Pancreas (tissue), 10 donors: ENCODE measurements at regions not wholly inside any gene's neighbourhood (a gene's known extent, or its start where the extent isn't known, plus 50 kb on each side); places are given as distances from the start of the nearest gene placed in this dataset.

Source experiments
- ATAC-seq, 4 donors: fragments of 200-7000 bp; cut with Tn5 transposase; one replicate each; pipeline versions ENCODE4 v1.8.0 to v1.9.1; 2020; ENCODE audit warnings: mild to moderate bottlenecking in 4 of 4, moderate library complexity in 4 of 4
- DNase-seq, 6 donors: peaks; one replicate each; pipeline ENCODE4 v3.0.0-alpha.2; 2020
- FAIRE-seq: peaks from 2 replicates; lab custom pipeline; 2012; peaks lifted over from hg19 to GRCh38; lab: Jason Lieb, UNC
- H3K27ac ChIP-seq, 4 donors: fragments of 200-600 bp; sonication (generic); 1 replicate in 3 of 4; 2 replicates in 1 of 4; pipeline versions ENCODE4 v1.5.0 to v1.8.0; 2020
- H3K27me3 ChIP-seq, 4 donors: fragments of 200-600 bp; one replicate each; pipeline ENCODE4 v1.8.0; 2021
- H3K36me3 ChIP-seq, 3 donors: fragments of 200-600 bp; sonication (generic) in 1 of 3; one replicate each; pipeline versions ENCODE4 v1.5.0 to v1.8.0; 2020 to 2021
- H3K4me1 ChIP-seq, 3 donors: fragments of 200-600 bp; one replicate each; pipeline ENCODE4 v1.8.0; 2021
- H3K4me3 ChIP-seq, 4 donors: fragments of 200-600 bp; sonication (generic) in 2 of 4; one replicate each; pipeline versions ENCODE4 v1.5.0 to v1.8.0; 2020 to 2021
- H3K9me3 ChIP-seq, 4 donors: fragments of 200-600 bp; one replicate each; pipeline ENCODE4 v1.8.0; 2021
- WGBS, 2 donors: extraction: QIAGEN DNeasy Blood & Tissue Kit; methylation state at CpG; one replicate each; pipeline ENCODE4 v1.1.7; 2013; 5-methylcytosine and 5-hydroxymethylcytosine counted together
- intact Hi-C, 3 donors: fragments of 100-400 bp; cut with DNase I; formaldehyde crosslinking; loops; one replicate each; pipeline versions ENCODE4 v1.11.1 to v1.14.2; 2022
- TF ChIP-seq, protein P1 (sequence below), 4 donors: fragments of 200-600 bp; sonication (generic) in 3 of 4; IDR thresholded peaks; one replicate each; pipeline versions ENCODE4 v1.5.0 to v1.8.0; 2021; ENCODE audit warnings: antibody characterized with exemption in 4 of 4
- donor health status: healthy with polysubstance abuse.
- donor health status: DM: no; HTN: no; CAD: no; lungs with moderate emphysema.
- donor health status: DM: no; HTN: no; CAD: no.
- donor health status: control.
- donor health status: control.
- donor health status: Bipolar disorder and iron deficiency.
- donor health status: DM: yes; HTN: yes; CAD: no.
- donor health status: DM: no; HTN: no; CAD: no.
- donor health status: DM: no; HTN: no; CAD: no.
- donor health status: DM: yes; HTN: yes; CAD: no.

DNA sequence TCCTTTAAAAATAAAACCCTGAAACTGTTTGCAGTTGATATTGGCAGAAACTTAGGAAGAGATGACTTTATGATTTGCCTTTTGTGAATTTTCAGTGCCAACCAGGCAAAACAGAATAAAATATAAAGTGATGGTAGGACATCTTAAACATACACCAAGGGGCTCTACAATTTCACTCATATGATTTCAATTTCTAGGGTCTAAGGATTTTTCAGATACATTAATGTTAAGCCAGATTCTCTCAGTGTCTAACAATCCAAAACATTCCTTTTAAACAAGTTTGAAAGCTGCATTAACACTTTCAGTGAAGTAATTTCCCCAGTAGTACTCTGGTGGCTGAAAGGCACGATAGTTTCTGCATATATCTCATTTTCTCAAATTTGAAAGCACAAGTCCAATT lies 1262.0 kb upstream of the ADGRL3 start:
- 74 to 79% methylated on average over 1 of the region's 1 CpG for WGBS, 2 donors
- Histone ChIP-seq H3K4me3 (no peak overlapping the region), H3K27ac (no peak overlapping the region), H3K4me1 (no peaks in the 10 kb centered on the region), H3K9me3 (no peaks in the 10 kb centered on the region), H3K36me3 (no peaks in the 10 kb centered on the region), H3K27me3 (no peaks in the 10 kb centered on the region)
- TF ChIP-seq, protein P1, sequence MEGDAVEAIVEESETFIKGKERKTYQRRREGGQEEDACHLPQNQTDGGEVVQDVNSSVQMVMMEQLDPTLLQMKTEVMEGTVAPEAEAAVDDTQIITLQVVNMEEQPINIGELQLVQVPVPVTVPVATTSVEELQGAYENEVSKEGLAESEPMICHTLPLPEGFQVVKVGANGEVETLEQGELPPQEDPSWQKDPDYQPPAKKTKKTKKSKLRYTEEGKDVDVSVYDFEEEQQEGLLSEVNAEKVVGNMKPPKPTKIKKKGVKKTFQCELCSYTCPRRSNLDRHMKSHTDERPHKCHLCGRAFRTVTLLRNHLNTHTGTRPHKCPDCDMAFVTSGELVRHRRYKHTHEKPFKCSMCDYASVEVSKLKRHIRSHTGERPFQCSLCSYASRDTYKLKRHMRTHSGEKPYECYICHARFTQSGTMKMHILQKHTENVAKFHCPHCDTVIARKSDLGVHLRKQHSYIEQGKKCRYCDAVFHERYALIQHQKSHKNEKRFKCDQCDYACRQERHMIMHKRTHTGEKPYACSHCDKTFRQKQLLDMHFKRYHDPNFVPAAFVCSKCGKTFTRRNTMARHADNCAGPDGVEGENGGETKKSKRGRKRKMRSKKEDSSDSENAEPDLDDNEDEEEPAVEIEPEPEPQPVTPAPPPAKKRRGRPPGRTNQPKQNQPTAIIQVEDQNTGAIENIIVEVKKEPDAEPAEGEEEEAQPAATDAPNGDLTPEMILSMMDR (IDR thresholded peaks at IDR 0.05), result no peak
- DNase-seq (no peak), FAIRE-seq (no peak), ATAC-seq (no peak)
- intact Hi-C loops, result no loop called here

DNA sequence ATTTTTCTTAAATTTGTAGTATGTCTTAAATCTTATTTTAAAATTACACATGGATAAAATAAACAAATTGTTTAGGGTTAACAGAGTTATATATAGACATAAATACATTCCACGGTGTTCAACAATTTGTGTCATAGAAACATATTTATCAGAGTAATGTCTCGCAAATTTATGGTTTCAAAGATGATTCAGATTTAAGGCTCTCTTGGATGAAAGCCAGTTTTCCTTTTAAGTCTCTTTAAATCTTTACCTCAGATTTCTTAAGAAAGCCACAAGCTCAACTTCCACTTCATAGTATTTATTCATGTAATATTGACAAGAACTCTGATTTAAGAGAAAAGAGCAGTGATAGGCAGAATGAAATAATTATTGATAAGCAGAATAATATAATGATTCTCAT lies 1254.8 kb upstream of the ADGRL3 start:
- ATAC-seq (no peak), DNase-seq (no peak), FAIRE-seq (no peak)
- Histone ChIP-seq H3K4me1 (no peaks in the 10 kb centered on the region), H3K9me3 (no peaks in the 10 kb centered on the region), H3K4me3 (no peak overlapping the region), H3K27me3 (no peaks in the 10 kb centered on the region), H3K27ac (no peak overlapping the region), H3K36me3 (no peaks in the 10 kb centered on the region)
- 63 to 65% methylated on average over 2 of the region's 2 CpGs for WGBS, 2 donors
- intact Hi-C loops, result no loop called here
- TF ChIP-seq, protein P1 (IDR thresholded peaks at IDR 0.05), result no peak

DNA sequence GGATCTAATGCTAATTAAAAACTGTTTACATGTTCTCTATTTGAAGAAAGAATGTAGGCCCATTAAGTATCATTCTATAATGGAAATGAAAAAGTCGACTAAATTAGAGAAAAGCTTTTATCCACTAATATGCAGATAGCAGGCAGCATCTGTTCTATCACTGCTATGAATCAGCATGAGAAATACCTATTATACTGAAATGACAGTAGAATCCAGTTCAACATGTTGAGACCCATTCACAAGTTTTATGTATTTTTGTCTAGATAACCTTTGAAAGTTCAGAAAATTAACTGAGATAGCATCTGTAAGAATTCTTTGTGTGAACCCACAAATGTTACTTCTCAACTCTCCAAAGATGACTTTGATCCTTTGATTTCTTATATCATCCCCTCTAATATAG lies 1254.4 kb upstream of the ADGRL3 start:
- no peaks in the 10 kb centered on the region for H3K27me3 ChIP-seq
- TF ChIP-seq, protein P1 (IDR thresholded peaks at IDR 0.05), result no peak
- DNase-seq (no peak), ATAC-seq (no peak), FAIRE-seq (no peak)
- H3K9me3 ChIP-seq, result no peaks in the 10 kb centered on the region
- H3K27ac ChIP-seq, result no peak overlapping the region
- intact Hi-C loops, result no loop called here
- H3K4me3 ChIP-seq, result no peak overlapping the region
- no peaks in the 10 kb centered on the region for H3K4me1 ChIP-seq
- 43 to 55% methylated on average over 1 of the region's 1 CpG for WGBS, 2 donors
- no peaks in the 10 kb centered on the region for H3K36me3 ChIP-seq

GRCh38 chr4:59956366-59956765 lies 1243.8 kb upstream of the ADGRL3 start:
- Histone ChIP-seq H3K4me3 (no peak overlapping the region), H3K27ac (no peak overlapping the region), H3K27me3 (no peaks in the 10 kb centered on the region), H3K36me3 (no peaks in the 10 kb centered on the region), H3K9me3 (no peaks in the 10 kb centered on the region), H3K4me1 (no peaks in the 10 kb centered on the region)
- intact Hi-C loops, result no loop called here
- 88 to 89% methylated on average over 1 of the region's 1 CpG for WGBS, 2 donors
- TF ChIP-seq, protein P1 (IDR thresholded peaks at IDR 0.05), result no peak
- no peak for FAIRE-seq
- ATAC-seq, result no peak
- DNase-seq, result no peak

DNA sequence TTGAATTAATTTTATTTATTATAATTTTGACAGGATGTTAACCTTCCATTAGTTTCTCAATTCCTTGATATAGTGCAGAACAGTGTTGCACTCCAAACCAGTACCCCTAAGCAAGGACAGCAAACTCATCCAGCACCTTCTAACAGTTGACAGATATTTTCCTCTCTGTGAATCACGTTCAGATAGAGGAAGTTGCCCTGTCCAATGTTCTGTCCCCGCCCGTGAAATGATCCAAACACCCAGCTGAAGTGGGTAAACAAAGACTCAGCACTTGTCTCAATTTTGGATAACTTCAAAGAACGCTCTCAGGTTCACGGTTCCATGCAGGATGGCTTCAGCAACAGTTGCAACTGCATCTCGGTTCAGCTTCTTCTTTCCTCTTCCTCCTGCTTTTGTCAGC lies 1240.0 kb upstream of the ADGRL3 start:
- intact Hi-C loops, result no loop called here
- TF ChIP-seq, protein P1 (IDR thresholded peaks at IDR 0.05), result no peak
- Histone ChIP-seq H3K27ac (no peak overlapping the region), H3K9me3 (no peaks in the 10 kb centered on the region), H3K4me3 (no peak overlapping the region), H3K36me3 (no peaks in the 10 kb centered on the region), H3K4me1 (no peaks in the 10 kb centered on the region), H3K27me3 (no peaks in the 10 kb centered on the region)
- WGBS, 2 donors, result 53 to 54% methylated on average over 6 of the region's 6 CpGs
- DNase-seq (no peak), FAIRE-seq (no peak), ATAC-seq (no peak)
